Astrocyte (in vitro differentiated cells and primary cell): ENCODE measurements at regions not wholly inside any gene's neighbourhood (a gene's known extent, or its start where the extent isn't known, plus 50 kb on each side); places are given as distances from the start of the nearest gene placed in this dataset.

ENCODE experiments used
- CTCF ChIP-seq: IDR thresholded peaks from 2 replicates; pipeline ENCODE4 v1.5.1; 2011; ENCODE audit warnings: low read depth, mild to moderate bottlenecking, inconsistent platforms, low read length, moderate library complexity; ENCODE audit not compliant: insufficient read depth
- EZH2 ChIP-seq: IDR thresholded peaks from 2 replicates; pipeline ENCODE4 v1.6.1; 2012; ENCODE audit warnings: mild to moderate bottlenecking, low read length, inconsistent platforms; ENCODE audit not compliant: insufficient read depth

- TF ChIP-seq CTCF (no peak), EZH2 (no peak)
Measured at GRCh38 chr12:23127701-23128100, 502.7 kb downstream of the ETNK1 start.
